Activated naive CD4-positive, alpha-beta T cell treated with anti-CD3 and anti-CD28 coated beads, Interleukin-2, amount 50 U/mL, for 24 hours (primary cell): ENCODE measurements at regions not wholly inside any gene's neighbourhood (a gene's known extent, or its start where the extent isn't known, plus 50 kb on each side); places are given as distances from the start of the nearest gene placed in this dataset.

Experiments used
- H3K27ac Mint-ChIP-seq: one replicate; pipeline ENCODE4 v1.8.0; 2021; ENCODE audit warnings: mild to moderate bottlenecking, mixed read lengths
- H3K27me3 Mint-ChIP-seq: one replicate; pipeline ENCODE4 v1.8.0; 2021; ENCODE audit warnings: mixed read lengths
- H3K36me3 Mint-ChIP-seq: one replicate; pipeline ENCODE4 v1.8.0; 2021; ENCODE audit warnings: mixed read lengths
- H3K4me1 Mint-ChIP-seq: one replicate; pipeline ENCODE4 v1.8.0; 2021; ENCODE audit warnings: mixed read lengths
- H3K4me3 Mint-ChIP-seq: one replicate; pipeline ENCODE4 v1.8.0; 2021; ENCODE audit warnings: mild to moderate bottlenecking, mixed read lengths
- H3K9me3 Mint-ChIP-seq: one replicate; pipeline ENCODE4 v1.8.0; 2021; ENCODE audit warnings: mixed read lengths

GRCh38 chr2:8159211-8159965 lies 522.5 kb upstream of the ID2 start:
- no peak overlapping the region for H3K27ac Mint-ChIP-seq

GRCh38 chr2:8159966-8160603 lies 521.8 kb upstream of the ID2 start:
- Mint-ChIP-seq H3K4me3 (no peak overlapping the region), H3K36me3 (peaks cover 1% of the 10 kb centered on the region), H3K27me3 (no peaks in the 10 kb centered on the region), H3K4me1 (peaks cover 8% of the 10 kb centered on the region), H3K27ac (no peak overlapping the region), H3K9me3 (no peaks in the 10 kb centered on the region)

More at GRCh38 chr2:8159211-8159965, 522.5 kb upstream of the ID2 start:
- Mint-ChIP-seq H3K4me3 (no peak overlapping the region), H3K9me3 (no peaks in the 10 kb centered on the region), H3K36me3 (peaks cover 1% of the 10 kb centered on the region), H3K27me3 (no peaks in the 10 kb centered on the region), H3K4me1 (peaks cover 12% of the 10 kb centered on the region)

- Mint-ChIP-seq H3K4me1 (no peaks in the 10 kb centered on the region), H3K9me3 (no peaks in the 10 kb centered on the region), H3K27me3 (no peaks in the 10 kb centered on the region), H3K4me3 (no peak overlapping the region), H3K36me3 (no peaks in the 10 kb centered on the region), H3K27ac (no peak overlapping the region)
These were observed 520.9 kb upstream of the ID2 start for GRCh38 chr2:8160959-8161358.

GRCh38 chr2:8162552-8162951 lies 519.3 kb upstream of the ID2 start:
- Mint-ChIP-seq H3K9me3 (no peaks in the 10 kb centered on the region), H3K4me1 (no peaks in the 10 kb centered on the region), H3K4me3 (no peak overlapping the region), H3K27ac (no peak overlapping the region), H3K36me3 (no peaks in the 10 kb centered on the region), H3K27me3 (no peaks in the 10 kb centered on the region)

- Mint-ChIP-seq H3K27me3 (no peaks in the 10 kb centered on the region), H3K27ac (no peak overlapping the region)
These were observed 516.3 kb upstream of the ID2 start for GRCh38 chr2:8165550-8165949.

GRCh38 chr2:8168022-8168717 lies 513.7 kb upstream of the ID2 start:
- no peaks in the 10 kb centered on the region for H3K27me3 Mint-ChIP-seq
- H3K36me3 Mint-ChIP-seq, result peaks cover 2% of the 10 kb centered on the region
- H3K9me3 Mint-ChIP-seq, result no peaks in the 10 kb centered on the region
- no peak overlapping the region for H3K4me3 Mint-ChIP-seq
- H3K4me1 Mint-ChIP-seq, result peaks cover 9% of the 10 kb centered on the region
- peak overlapping the region; percentile 83 for H3K27ac Mint-ChIP-seq

More at GRCh38 chr2:8165550-8165949, 516.3 kb upstream of the ID2 start:
- H3K9me3 Mint-ChIP-seq, result no peaks in the 10 kb centered on the region
- peaks cover 9% of the 10 kb centered on the region for H3K4me1 Mint-ChIP-seq
- no peaks in the 10 kb centered on the region for H3K36me3 Mint-ChIP-seq
- H3K4me3 Mint-ChIP-seq, result no peak overlapping the region

GRCh38 chr2:8168876-8169424 lies 512.9 kb upstream of the ID2 start:
- H3K27me3 Mint-ChIP-seq, result no peaks in the 10 kb centered on the region
- H3K9me3 Mint-ChIP-seq, result no peaks in the 10 kb centered on the region
- no peak overlapping the region for H3K4me3 Mint-ChIP-seq
- no peak overlapping the region for H3K27ac Mint-ChIP-seq
- H3K4me1 Mint-ChIP-seq, result peaks cover 9% of the 10 kb centered on the region
- peaks cover 2% of the 10 kb centered on the region for H3K36me3 Mint-ChIP-seq

- Mint-ChIP-seq H3K9me3 (no peaks in the 10 kb centered on the region), H3K36me3 (peaks cover 2% of the 10 kb centered on the region), H3K4me3 (no peak overlapping the region), H3K4me1 (peaks cover 9% of the 10 kb centered on the region), H3K27me3 (no peaks in the 10 kb centered on the region), H3K27ac (no peak overlapping the region)
These were observed 512.4 kb upstream of the ID2 start for GRCh38 chr2:8169443-8169842.

GRCh38 chr2:8170552-8171327 lies 511.1 kb upstream of the ID2 start:
- Mint-ChIP-seq H3K4me1 (peaks cover 9% of the 10 kb centered on the region), H3K27ac (no peak overlapping the region), H3K27me3 (no peaks in the 10 kb centered on the region), H3K9me3 (peaks cover 5% of the 10 kb centered on the region), H3K36me3 (peaks cover 2% of the 10 kb centered on the region), H3K4me3 (no peak overlapping the region)

GRCh38 chr2:8171608-8172007 lies 510.2 kb upstream of the ID2 start:
- Mint-ChIP-seq H3K27me3 (no peaks in the 10 kb centered on the region), H3K36me3 (peaks cover 2% of the 10 kb centered on the region)

GRCh38 chr2:8172661-8173060 lies 509.2 kb upstream of the ID2 start:
- no peak overlapping the region for H3K27ac Mint-ChIP-seq
- peaks cover 9% of the 10 kb centered on the region for H3K4me1 Mint-ChIP-seq
- H3K4me3 Mint-ChIP-seq, result no peak overlapping the region
- H3K36me3 Mint-ChIP-seq, result peaks cover 2% of the 10 kb centered on the region
- H3K27me3 Mint-ChIP-seq, result no peaks in the 10 kb centered on the region
- H3K9me3 Mint-ChIP-seq, result peaks cover 5% of the 10 kb centered on the region

More at GRCh38 chr2:8171608-8172007, 510.2 kb upstream of the ID2 start:
- H3K4me1 Mint-ChIP-seq, result peaks cover 9% of the 10 kb centered on the region
- peaks cover 5% of the 10 kb centered on the region for H3K9me3 Mint-ChIP-seq
- H3K27ac Mint-ChIP-seq, result no peak overlapping the region
- H3K4me3 Mint-ChIP-seq, result no peak overlapping the region

GRCh38 chr2:8174641-8175257 lies 507.1 kb upstream of the ID2 start:
- Mint-ChIP-seq H3K4me1 (no peaks in the 10 kb centered on the region), H3K27ac (no peak overlapping the region), H3K27me3 (peaks cover 3% of the 10 kb centered on the region), H3K9me3 (peaks cover 5% of the 10 kb centered on the region), H3K36me3 (peaks cover 4% of the 10 kb centered on the region), H3K4me3 (no peak overlapping the region)

GRCh38 chr2:8176887-8177286 lies 505.0 kb upstream of the ID2 start:
- no peaks in the 10 kb centered on the region for H3K4me1 Mint-ChIP-seq

GRCh38 chr2:8177566-8177965 lies 504.3 kb upstream of the ID2 start:
- Mint-ChIP-seq H3K27me3 (peaks cover 3% of the 10 kb centered on the region), H3K27ac (no peak overlapping the region), H3K9me3 (peaks cover 5% of the 10 kb centered on the region), H3K4me1 (no peaks in the 10 kb centered on the region), H3K36me3 (peaks cover 4% of the 10 kb centered on the region), H3K4me3 (no peak overlapping the region)

More at GRCh38 chr2:8176887-8177286, 505.0 kb upstream of the ID2 start:
- peaks cover 3% of the 10 kb centered on the region for H3K27me3 Mint-ChIP-seq
- H3K27ac Mint-ChIP-seq, result no peak overlapping the region
- no peak overlapping the region for H3K4me3 Mint-ChIP-seq
- H3K36me3 Mint-ChIP-seq, result peaks cover 4% of the 10 kb centered on the region
- H3K9me3 Mint-ChIP-seq, result peaks cover 5% of the 10 kb centered on the region

- Mint-ChIP-seq H3K36me3 (peaks cover 2% of the 10 kb centered on the region), H3K4me3 (no peak overlapping the region), H3K27ac (no peak overlapping the region), H3K4me1 (no peaks in the 10 kb centered on the region), H3K27me3 (peaks cover 3% of the 10 kb centered on the region), H3K9me3 (peaks cover 5% of the 10 kb centered on the region)
These were observed 502.9 kb upstream of the ID2 start for GRCh38 chr2:8178911-8179310.
